Activated CD4-positive, alpha-beta T cell treated with anti-CD3 and anti-CD28 coated beads, Interleukin-2, amount 10 ng/mL, durations not matched to agents 24 days and 14 days (primary cell): ENCODE measurements at regions not wholly inside any gene's neighbourhood (a gene's known extent, or its start where the extent isn't known, plus 50 kb on each side); places are given as distances from the start of the nearest gene placed in this dataset.

Experiments
- DNase-seq: peaks from one replicate; pipeline ENCODE4 v3.0.0; 2022
- H3K27ac Mint-ChIP-seq: one replicate; pipeline ENCODE4 v1.8.0; 2022; ENCODE audit warnings: mild to moderate bottlenecking, mixed read lengths
- H3K27me3 Mint-ChIP-seq: one replicate; pipeline ENCODE4 v1.8.0; 2022; ENCODE audit warnings: mixed read lengths
- H3K36me3 Mint-ChIP-seq: one replicate; pipeline ENCODE4 v1.8.0; 2022; ENCODE audit warnings: low read depth, mild to moderate bottlenecking, mixed read lengths
- H3K4me1 Mint-ChIP-seq: one replicate; pipeline ENCODE4 v1.8.0; 2021; ENCODE audit warnings: mixed read lengths
- H3K4me3 Mint-ChIP-seq: one replicate; pipeline ENCODE4 v1.8.0; 2022; ENCODE audit warnings: mild to moderate bottlenecking, moderate library complexity, mixed read lengths
- H3K9me3 Mint-ChIP-seq: one replicate; pipeline ENCODE4 v1.8.0; 2021; ENCODE audit warnings: mixed read lengths
- intact Hi-C: fragments of 100-400 bp; cut with micrococcal nuclease; formaldehyde crosslinking; loops from one replicate; pipeline ENCODE4 v1.15.1; 2023

GRCh38 chr6:42512579-42512978 is 51.2 kb upstream of the UBR2 start:
- H3K36me3 Mint-ChIP-seq, result no peaks in the 10 kb centered on the region
- H3K4me3 Mint-ChIP-seq, result no peak overlapping the region
- H3K27ac Mint-ChIP-seq, result no peak overlapping the region
- DNase-seq, result no peak
- peaks cover 4% of the 10 kb centered on the region for H3K27me3 Mint-ChIP-seq
- no peaks in the 10 kb centered on the region for H3K9me3 Mint-ChIP-seq
- H3K4me1 Mint-ChIP-seq, result peaks cover 8% of the 10 kb centered on the region
- intact Hi-C loops, result no loop called here

GRCh38 chr6:42511803-42512422 is 51.9 kb upstream of the UBR2 start:
- H3K36me3 Mint-ChIP-seq, result no peaks in the 10 kb centered on the region
- peaks cover 2% of the 10 kb centered on the region for H3K27me3 Mint-ChIP-seq
- no peak overlapping the region for H3K4me3 Mint-ChIP-seq
- intact Hi-C loops, result no loop called here
- DNase-seq, result no peak
- H3K4me1 Mint-ChIP-seq, result peaks cover 10% of the 10 kb centered on the region
- H3K9me3 Mint-ChIP-seq, result no peaks in the 10 kb centered on the region
- H3K27ac Mint-ChIP-seq, result no peak overlapping the region

- H3K4me1 Mint-ChIP-seq, result peaks cover 10% of the 10 kb centered on the region
- intact Hi-C loops, result no loop called here
- no peak overlapping the region for H3K4me3 Mint-ChIP-seq
- H3K27ac Mint-ChIP-seq, result no peak overlapping the region
- H3K9me3 Mint-ChIP-seq, result no peaks in the 10 kb centered on the region
- no peaks in the 10 kb centered on the region for H3K36me3 Mint-ChIP-seq
- DNase-seq, result no peak
- H3K27me3 Mint-ChIP-seq, result peaks cover 2% of the 10 kb centered on the region
Observed at GRCh38 chr6:42510795-42511194, 53.0 kb upstream of the UBR2 start.

GRCh38 chr6:42509765-42510164 is 54.1 kb upstream of the UBR2 start:
- Mint-ChIP-seq H3K36me3 (no peaks in the 10 kb centered on the region), H3K27me3 (peaks cover 1% of the 10 kb centered on the region), H3K4me1 (peaks cover 9% of the 10 kb centered on the region), H3K4me3 (no peak overlapping the region), H3K9me3 (no peaks in the 10 kb centered on the region), H3K27ac (no peak overlapping the region)
- intact Hi-C loops, result no loop called here
- DNase-seq, result no peak

GRCh38 chr6:42509256-42509655 is 54.6 kb upstream of the UBR2 start:
- no peak for DNase-seq
- Mint-ChIP-seq H3K36me3 (no peaks in the 10 kb centered on the region), H3K27ac (no peak overlapping the region), H3K4me3 (no peak overlapping the region), H3K9me3 (no peaks in the 10 kb centered on the region), H3K4me1 (peaks cover 7% of the 10 kb centered on the region), H3K27me3 (no peaks in the 10 kb centered on the region)
- intact Hi-C loops, result no loop called here

- Mint-ChIP-seq H3K27me3 (no peaks in the 10 kb centered on the region), H3K27ac (no peak overlapping the region), H3K4me1 (peaks cover 10% of the 10 kb centered on the region), H3K9me3 (no peaks in the 10 kb centered on the region), H3K4me3 (no peak overlapping the region), H3K36me3 (no peaks in the 10 kb centered on the region)
- no peak for DNase-seq
- intact Hi-C loops, result no loop called here
Observed at GRCh38 chr6:42507901-42508300, 55.9 kb upstream of the UBR2 start.

- DNase-seq, result no peak
- no peaks in the 10 kb centered on the region for H3K36me3 Mint-ChIP-seq
- no peak overlapping the region for H3K4me3 Mint-ChIP-seq
- intact Hi-C loops, result no loop called here
- H3K4me1 Mint-ChIP-seq, result peaks cover 11% of the 10 kb centered on the region
- H3K9me3 Mint-ChIP-seq, result no peaks in the 10 kb centered on the region
- no peaks in the 10 kb centered on the region for H3K27me3 Mint-ChIP-seq
- no peak overlapping the region for H3K27ac Mint-ChIP-seq
Observed at GRCh38 chr6:42507195-42507594, 55.5 kb upstream of the TRERF1 start.

GRCh38 chr6:42506070-42506469 is 54.3 kb upstream of the TRERF1 start:
- Mint-ChIP-seq H3K9me3 (no peaks in the 10 kb centered on the region), H3K4me3 (no peak overlapping the region), H3K27ac (no peak overlapping the region), H3K36me3 (no peaks in the 10 kb centered on the region), H3K27me3 (peaks cover 5% of the 10 kb centered on the region), H3K4me1 (peaks cover 15% of the 10 kb centered on the region)
- intact Hi-C loops, result no loop called here
- no peak for DNase-seq

- intact Hi-C loops, result no loop called here
- Mint-ChIP-seq H3K4me3 (no peak overlapping the region), H3K27me3 (peaks cover 5% of the 10 kb centered on the region), H3K27ac (peak overlapping the region; percentile 45), H3K4me1 (peaks cover 15% of the 10 kb centered on the region), H3K9me3 (no peaks in the 10 kb centered on the region), H3K36me3 (no peaks in the 10 kb centered on the region)
- no peak for DNase-seq
Observed at GRCh38 chr6:42505385-42505718, 53.6 kb upstream of the TRERF1 start.

GRCh38 chr6:42503894-42504293 is 52.2 kb upstream of the TRERF1 start:
- intact Hi-C loops, result loop anchor here (1.0 kb wide), 1 partner anchor 17 kb away; no protein-coding TSS in a partner anchor
- no peak for DNase-seq
- H3K27ac Mint-ChIP-seq, result no peak overlapping the region
- H3K27me3 Mint-ChIP-seq, result peaks cover 7% of the 10 kb centered on the region
- H3K4me1 Mint-ChIP-seq, result peaks cover 9% of the 10 kb centered on the region
- H3K9me3 Mint-ChIP-seq, result no peaks in the 10 kb centered on the region
- H3K4me3 Mint-ChIP-seq, result no peak overlapping the region
- H3K36me3 Mint-ChIP-seq, result no peaks in the 10 kb centered on the region

- peaks cover 2% of the 10 kb centered on the region for H3K9me3 Mint-ChIP-seq
- H3K27ac Mint-ChIP-seq, result no peak overlapping the region
- DNase-seq, result no peak
- peaks cover 9% of the 10 kb centered on the region for H3K4me1 Mint-ChIP-seq
- intact Hi-C loops, result loop anchor here (1.0 kb wide), 1 partner anchor 18 kb away; no protein-coding TSS in a partner anchor
- H3K36me3 Mint-ChIP-seq, result no peaks in the 10 kb centered on the region
- H3K27me3 Mint-ChIP-seq, result peaks cover 11% of the 10 kb centered on the region
- no peak overlapping the region for H3K4me3 Mint-ChIP-seq
Observed at GRCh38 chr6:42502990-42503389, 51.3 kb upstream of the TRERF1 start.

- Mint-ChIP-seq H3K27me3 (peaks cover 19% of the 10 kb centered on the region), H3K36me3 (no peaks in the 10 kb centered on the region), H3K4me3 (no peak overlapping the region), H3K27ac (no peak overlapping the region), H3K9me3 (peaks cover 8% of the 10 kb centered on the region), H3K4me1 (peaks cover 9% of the 10 kb centered on the region)
- intact Hi-C loops, result no loop called here
- DNase-seq, result no peak
Observed at GRCh38 chr6:42502127-42502526, 50.4 kb upstream of the TRERF1 start.
